ENCODE measurements at regions not wholly inside any gene's neighbourhood (a gene's known extent, or its start where the extent isn't known, plus 50 kb on each side); places are given as distances from the start of the nearest gene placed in this dataset.

GRCh38 chr5:31066655-31067328 lies 126.7 kb upstream of the CDH6 start:
- no peak for TF ChIP-seq CTCF (IDR thresholded peaks at IDR 0.05)
- TF ChIP-seq POLR2A (IDR thresholded peaks at IDR 0.05): no peak

Data from testis (tissue), 2 donors.